T47D (cell line): ENCODE measurements at regions not wholly inside any gene's neighbourhood (a gene's known extent, or its start where the extent isn't known, plus 50 kb on each side); places are given as distances from the start of the nearest gene placed in this dataset.

Experiments used
- DNase-seq, 2 experiments: peaks; one replicate each; pipeline versions ENCODE4 v3.0.0 to v3.0.0-alpha.2; 2011 to 2012; ENCODE audit warnings: low read depth in 1 of 2, low spot score in 1 of 2
- JUND ChIP-seq: IDR thresholded peaks from 2 replicates; pipeline ENCODE4 v1.6.1; 2012; ENCODE audit warnings: low read depth
- in situ Hi-C: cut with HindIII; loops from 2 replicates; pipeline ENCODE4 v1.10.0; 2016; ENCODE audit warnings: low sequenced_read_pairs, low pct_unique_long_range_greater_than_20kb

GRCh38 chr1:81654147-81654546 is 146.6 kb upstream of the ADGRL2 start:
- no peak for TF ChIP-seq JUND
- in situ Hi-C loops: no loop called here
- no peak for DNase-seq

GRCh38 chr1:81650776-81651175 is 150.0 kb upstream of the ADGRL2 start:
- no peak for TF ChIP-seq JUND
- no peak for DNase-seq
- in situ Hi-C loops: no loop called here

GRCh38 chr1:81635816-81636215 is 164.9 kb upstream of the ADGRL2 start:
- in situ Hi-C loops: no loop called here

GRCh38 chr1:81634294-81634693 is 166.4 kb upstream of the ADGRL2 start:
- in situ Hi-C loops: no loop called here
- DNase-seq: no peak
- no peak for TF ChIP-seq JUND

More at GRCh38 chr1:81635816-81636215, 164.9 kb upstream of the ADGRL2 start:
- DNase-seq: no peak
- no peak for TF ChIP-seq JUND

GRCh38 chr1:81619156-81619555 is 181.6 kb upstream of the ADGRL2 start:
- no peak for TF ChIP-seq JUND
- in situ Hi-C loops: no loop called here

GRCh38 chr1:81618376-81618775 is 182.4 kb upstream of the ADGRL2 start:
- no peak for DNase-seq
- in situ Hi-C loops: no loop called here
- TF ChIP-seq JUND: no peak

More at GRCh38 chr1:81619156-81619555, 181.6 kb upstream of the ADGRL2 start:
- no peak for DNase-seq

- no peak for DNase-seq
- no peak for TF ChIP-seq JUND
- in situ Hi-C loops: no loop called here
Observed at GRCh38 chr1:81617308-81617967, 183.3 kb upstream of the ADGRL2 start.

GRCh38 chr1:81613803-81614202 is 186.9 kb upstream of the ADGRL2 start:
- no peak for TF ChIP-seq JUND
- no peak for DNase-seq
- in situ Hi-C loops: no loop called here

GRCh38 chr1:81607924-81608323 is 192.8 kb upstream of the ADGRL2 start:
- TF ChIP-seq JUND: no peak
- no peak for DNase-seq
- in situ Hi-C loops: no loop called here

- no peak for TF ChIP-seq JUND
- DNase-seq: no peak
- in situ Hi-C loops: no loop called here
Observed at GRCh38 chr1:81607086-81607485, 193.6 kb upstream of the ADGRL2 start.

- in situ Hi-C loops: no loop called here
- no peak for TF ChIP-seq JUND
- DNase-seq: no peak
Observed at GRCh38 chr1:81606656-81607055, 194.1 kb upstream of the ADGRL2 start.

- in situ Hi-C loops: no loop called here
- no peak for DNase-seq
- TF ChIP-seq JUND: no peak
Observed at GRCh38 chr1:81605023-81605422, 195.7 kb upstream of the ADGRL2 start.

GRCh38 chr1:81600878-81601622 is 199.7 kb upstream of the ADGRL2 start:
- TF ChIP-seq JUND: no peak
- in situ Hi-C loops: no loop called here
- no peak for DNase-seq
